ENCODE measurements at regions not wholly inside any gene's neighbourhood (a gene's known extent, or its start where the extent isn't known, plus 50 kb on each side); places are given as distances from the start of the nearest gene placed in this dataset.

- no peak overlapping the region for H3K4me3 ChIP-seq (ENCODE audit: low read depth, low read length)
- DNase-seq = no peak
- no peak overlapping the region for H3K27ac ChIP-seq
- TF ChIP-seq CTCF (IDR thresholded peaks at IDR 0.05; ENCODE audit: low read depth, low read length) = no peak
- no peaks in the 10 kb centered on the region for H3K36me3 ChIP-seq
- H3K9me3 ChIP-seq (ENCODE audit: severe bottlenecking) = no peaks in the 10 kb centered on the region
- H3K27me3 ChIP-seq (ENCODE audit: insufficient read depth, low read depth, severe bottlenecking) = no peaks in the 10 kb centered on the region
These were observed 108.3 kb upstream of the CPSF6 start for GRCh38 chr12:69131077-69131476.

- no peak for TF ChIP-seq CTCF (IDR thresholded peaks at IDR 0.05; ENCODE audit: low read depth, low read length)
- Histone ChIP-seq H3K4me3 (ENCODE audit: low read depth, low read length) (no peak overlapping the region), H3K36me3 (no peaks in the 10 kb centered on the region), H3K9me3 (ENCODE audit: severe bottlenecking) (peaks cover 5% of the 10 kb centered on the region), H3K27me3 (ENCODE audit: insufficient read depth, low read depth, severe bottlenecking) (no peaks in the 10 kb centered on the region), H3K27ac (no peak overlapping the region)
- no peak for DNase-seq
These were observed 102.3 kb upstream of the CPSF6 start for GRCh38 chr12:69136931-69137613.

GRCh38 chr12:69141074-69141473 lies 98.3 kb upstream of the CPSF6 start:
- no peaks in the 10 kb centered on the region for H3K36me3 ChIP-seq
- H3K4me3 ChIP-seq (ENCODE audit: low read depth, low read length) = no peak overlapping the region
- TF ChIP-seq CTCF (IDR thresholded peaks at IDR 0.05; ENCODE audit: low read depth, low read length) = no peak
- H3K27ac ChIP-seq = no peak overlapping the region
- no peak for DNase-seq
- H3K9me3 ChIP-seq (ENCODE audit: severe bottlenecking) = peaks cover 5% of the 10 kb centered on the region
- no peaks in the 10 kb centered on the region for H3K27me3 ChIP-seq (ENCODE audit: insufficient read depth, low read depth, severe bottlenecking)

- Histone ChIP-seq H3K4me3 (ENCODE audit: low read depth, low read length) (no peak overlapping the region), H3K9me3 (ENCODE audit: severe bottlenecking) (no peaks in the 10 kb centered on the region), H3K27ac (no peak overlapping the region), H3K36me3 (no peaks in the 10 kb centered on the region), H3K27me3 (ENCODE audit: insufficient read depth, low read depth, severe bottlenecking) (no peaks in the 10 kb centered on the region)
- no peak for TF ChIP-seq CTCF (IDR thresholded peaks at IDR 0.05; ENCODE audit: low read depth, low read length)
- DNase-seq = no peak
These were observed 90.1 kb upstream of the CPSF6 start for GRCh38 chr12:69149270-69149669.

- no peak for TF ChIP-seq CTCF (IDR thresholded peaks at IDR 0.05; ENCODE audit: low read depth, low read length)
- no peak overlapping the region for H3K27ac ChIP-seq
- no peak overlapping the region for H3K4me3 ChIP-seq (ENCODE audit: low read depth, low read length)
- DNase-seq = no peak
- no peaks in the 10 kb centered on the region for H3K36me3 ChIP-seq
- no peaks in the 10 kb centered on the region for H3K27me3 ChIP-seq (ENCODE audit: insufficient read depth, low read depth, severe bottlenecking)
- H3K9me3 ChIP-seq (ENCODE audit: severe bottlenecking) = no peaks in the 10 kb centered on the region
These were observed 89.1 kb upstream of the CPSF6 start for GRCh38 chr12:69150083-69150795.

Measured in WERI-Rb-1 (cell line).